ENCODE measurements at regions not wholly inside any gene's neighbourhood (a gene's known extent, or its start where the extent isn't known, plus 50 kb on each side); places are given as distances from the start of the nearest gene placed in this dataset.

- Mint-ChIP-seq H3K36me3 (ENCODE audit: low read depth, unreplicated experiment) (no peaks in the 10 kb centered on the region), H3K4me3 (ENCODE audit: unreplicated experiment) (no peak overlapping the region), H3K27ac (ENCODE audit: unreplicated experiment) (no peak overlapping the region), H3K4me1 (ENCODE audit: unreplicated experiment) (peaks cover 3% of the 10 kb centered on the region), H3K27me3 (ENCODE audit: unreplicated experiment) (no peaks in the 10 kb centered on the region), H3K9me3 (ENCODE audit: unreplicated experiment) (no peaks in the 10 kb centered on the region)
- DNase-seq (ENCODE audit: low spot score), result no peak
- TF ChIP-seq, protein P1, sequence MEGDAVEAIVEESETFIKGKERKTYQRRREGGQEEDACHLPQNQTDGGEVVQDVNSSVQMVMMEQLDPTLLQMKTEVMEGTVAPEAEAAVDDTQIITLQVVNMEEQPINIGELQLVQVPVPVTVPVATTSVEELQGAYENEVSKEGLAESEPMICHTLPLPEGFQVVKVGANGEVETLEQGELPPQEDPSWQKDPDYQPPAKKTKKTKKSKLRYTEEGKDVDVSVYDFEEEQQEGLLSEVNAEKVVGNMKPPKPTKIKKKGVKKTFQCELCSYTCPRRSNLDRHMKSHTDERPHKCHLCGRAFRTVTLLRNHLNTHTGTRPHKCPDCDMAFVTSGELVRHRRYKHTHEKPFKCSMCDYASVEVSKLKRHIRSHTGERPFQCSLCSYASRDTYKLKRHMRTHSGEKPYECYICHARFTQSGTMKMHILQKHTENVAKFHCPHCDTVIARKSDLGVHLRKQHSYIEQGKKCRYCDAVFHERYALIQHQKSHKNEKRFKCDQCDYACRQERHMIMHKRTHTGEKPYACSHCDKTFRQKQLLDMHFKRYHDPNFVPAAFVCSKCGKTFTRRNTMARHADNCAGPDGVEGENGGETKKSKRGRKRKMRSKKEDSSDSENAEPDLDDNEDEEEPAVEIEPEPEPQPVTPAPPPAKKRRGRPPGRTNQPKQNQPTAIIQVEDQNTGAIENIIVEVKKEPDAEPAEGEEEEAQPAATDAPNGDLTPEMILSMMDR (IDR thresholded peaks at IDR 0.05; ENCODE audit: unreplicated experiment), result no peak
These were observed 83.2 kb downstream of the MANEA start for GRCh38 chr6:95660544-95660943.

DNA sequence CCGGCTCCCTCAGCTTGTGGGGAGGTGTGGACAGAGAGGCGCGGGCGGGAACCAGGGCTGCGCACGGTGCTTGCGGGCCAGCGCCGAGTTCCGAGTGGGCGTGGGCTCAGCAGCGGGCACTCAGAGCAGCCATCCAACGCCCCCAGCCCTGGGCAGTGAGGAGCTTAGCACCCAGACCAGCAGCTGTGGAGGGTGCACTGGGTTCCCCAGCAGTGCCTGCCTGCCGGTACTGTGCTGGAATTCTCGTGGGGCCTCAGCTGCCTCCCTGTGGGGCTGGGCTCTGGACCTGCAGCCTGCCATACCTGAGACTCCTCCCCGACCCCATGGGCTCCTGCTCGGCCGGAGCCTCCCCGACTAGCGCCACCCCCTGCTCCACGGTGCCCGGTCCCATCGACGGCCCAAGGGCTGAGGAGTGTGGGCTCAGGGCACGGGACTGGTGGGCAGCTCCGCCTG lies 92.7 kb downstream of the MANEA start:
- H3K9me3 Mint-ChIP-seq (ENCODE audit: unreplicated experiment), result no peaks in the 10 kb centered on the region
- H3K4me3 Mint-ChIP-seq (ENCODE audit: unreplicated experiment), result no peak overlapping the region
- no peaks in the 10 kb centered on the region for H3K27me3 Mint-ChIP-seq (ENCODE audit: unreplicated experiment)
- no peaks in the 10 kb centered on the region for H3K36me3 Mint-ChIP-seq (ENCODE audit: low read depth, unreplicated experiment)
- no peak overlapping the region for H3K27ac Mint-ChIP-seq (ENCODE audit: unreplicated experiment)
- TF ChIP-seq, protein P1 (IDR thresholded peaks at IDR 0.05; ENCODE audit: unreplicated experiment), result no peak
- H3K4me1 Mint-ChIP-seq (ENCODE audit: unreplicated experiment), result peaks cover under 1% of the 10 kb centered on the region
- no peak for DNase-seq (ENCODE audit: low spot score)

DNA sequence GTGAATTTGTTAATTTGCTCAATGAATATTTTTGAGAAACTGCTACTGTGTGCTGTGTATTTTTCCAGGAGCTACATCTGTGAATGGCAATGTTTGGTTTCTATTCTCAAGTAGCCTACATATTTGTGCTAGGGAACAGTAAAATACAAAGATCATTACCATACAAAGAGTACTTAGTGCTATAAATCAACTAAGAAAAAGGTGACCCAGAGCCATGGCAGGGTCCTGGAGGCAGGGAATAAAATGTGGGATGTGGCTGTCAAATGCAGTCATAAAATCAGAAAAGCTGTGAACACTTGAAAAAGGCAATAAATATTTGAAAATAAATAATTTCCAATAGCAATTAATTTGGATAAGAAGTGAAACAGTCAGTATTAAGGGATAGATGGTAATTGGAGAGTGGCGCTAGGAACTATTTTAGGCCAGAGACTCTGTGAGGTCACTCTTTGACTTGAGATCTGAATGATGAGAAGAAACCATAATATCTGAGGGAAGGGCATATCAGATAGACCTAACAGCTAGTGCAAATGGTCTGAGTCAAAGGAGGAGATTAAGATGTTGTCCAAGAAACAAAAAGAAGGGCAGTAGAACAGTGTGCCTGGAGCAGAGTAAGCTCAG lies 98.8 kb downstream of the MANEA start:
- no peak for DNase-seq (ENCODE audit: low spot score)
- H3K27ac Mint-ChIP-seq (ENCODE audit: unreplicated experiment), result no peak overlapping the region
- H3K27me3 Mint-ChIP-seq (ENCODE audit: unreplicated experiment), result no peaks in the 10 kb centered on the region
- H3K4me3 Mint-ChIP-seq (ENCODE audit: unreplicated experiment), result no peak overlapping the region
- TF ChIP-seq, protein P1 (IDR thresholded peaks at IDR 0.05; ENCODE audit: unreplicated experiment), result no peak
- no peaks in the 10 kb centered on the region for H3K4me1 Mint-ChIP-seq (ENCODE audit: unreplicated experiment)
- no peaks in the 10 kb centered on the region for H3K36me3 Mint-ChIP-seq (ENCODE audit: low read depth, unreplicated experiment)
- no peaks in the 10 kb centered on the region for H3K9me3 Mint-ChIP-seq (ENCODE audit: unreplicated experiment)

GRCh38 chr6:95679981-95680380 lies 102.6 kb downstream of the MANEA start:
- Mint-ChIP-seq H3K4me1 (ENCODE audit: unreplicated experiment) (no peaks in the 10 kb centered on the region), H3K27me3 (ENCODE audit: unreplicated experiment) (no peaks in the 10 kb centered on the region), H3K27ac (ENCODE audit: unreplicated experiment) (no peak overlapping the region), H3K36me3 (ENCODE audit: low read depth, unreplicated experiment) (no peaks in the 10 kb centered on the region), H3K4me3 (ENCODE audit: unreplicated experiment) (no peak overlapping the region), H3K9me3 (ENCODE audit: unreplicated experiment) (no peaks in the 10 kb centered on the region)
- DNase-seq (ENCODE audit: low spot score), result no peak
- TF ChIP-seq, protein P1 (IDR thresholded peaks at IDR 0.05; ENCODE audit: unreplicated experiment), result no peak

DNA sequence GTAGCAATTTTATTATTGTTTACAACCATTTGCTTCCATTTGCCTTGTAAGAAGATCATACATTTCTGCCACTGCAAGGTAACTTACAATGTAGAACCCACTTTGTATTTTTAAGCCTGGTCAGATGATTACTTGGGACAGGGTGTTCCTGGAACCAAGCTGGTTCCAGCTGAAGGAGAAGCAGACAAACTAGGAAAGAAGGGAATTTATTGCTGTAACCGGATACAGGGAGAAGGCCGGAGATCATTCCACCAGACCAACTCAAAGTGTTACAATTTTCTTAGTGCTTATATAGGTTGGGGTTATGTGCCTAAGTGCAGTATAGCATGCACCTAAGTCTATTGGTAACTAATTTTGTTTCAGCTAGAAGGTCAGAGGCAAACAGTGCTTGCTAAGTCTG lies 104.4 kb downstream of the MANEA start:
- DNase-seq (ENCODE audit: low spot score), result no peak
- Mint-ChIP-seq H3K4me1 (ENCODE audit: unreplicated experiment) (no peaks in the 10 kb centered on the region), H3K27ac (ENCODE audit: unreplicated experiment) (no peak overlapping the region), H3K27me3 (ENCODE audit: unreplicated experiment) (no peaks in the 10 kb centered on the region), H3K36me3 (ENCODE audit: low read depth, unreplicated experiment) (no peaks in the 10 kb centered on the region), H3K9me3 (ENCODE audit: unreplicated experiment) (no peaks in the 10 kb centered on the region), H3K4me3 (ENCODE audit: unreplicated experiment) (no peak overlapping the region)
- TF ChIP-seq, protein P1 (IDR thresholded peaks at IDR 0.05; ENCODE audit: unreplicated experiment), result no peak

Data from endothelial cell (in vitro differentiated cells).